GM23338 (cell line): ENCODE measurements at regions not wholly inside any gene's neighbourhood (a gene's known extent, or its start where the extent isn't known, plus 50 kb on each side); places are given as distances from the start of the nearest gene placed in this dataset.
"Not testable (repeated sequence)": the region's sequence is repeated elsewhere in the genome, so short reads cannot be mapped to it uniquely, and the experiment has no call there.

Experiments used
- ATAC-seq: fragments of 200-7000 bp; cut with Tn5 transposase; 3 replicates; pipeline ENCODE4 v1.9.1; 2020
- DNase-seq: peaks from one replicate; pipeline ENCODE4 v3.0.0-alpha.2; 2015; ENCODE audit warnings: low spot score
- H2AFZ ChIP-seq: fragments of 200-600 bp; sonication (generic); 2 replicates; pipeline ENCODE4 v1.8.0; 2016; ENCODE audit warnings: antibody characterized with exemption, mild to moderate bottlenecking, moderate library complexity
- H3F3A ChIP-seq: fragments of 200-600 bp; sonication (generic); replicated peaks from 2 replicates; pipeline ENCODE4 v1.8.0; 2017; ENCODE audit warnings: antibody characterized with exemption, mixed run types, low read depth
- H3K27ac ChIP-seq: fragments of 200-600 bp; sonication (generic); 2 replicates; pipeline ENCODE4 v1.6.1; 2016; ENCODE audit warnings: low read depth
- H3K27me3 ChIP-seq: fragments of 200-600 bp; sonication (generic); 2 replicates; pipeline ENCODE4 v1.8.0; 2016; ENCODE audit warnings: mild to moderate bottlenecking, mixed run types, moderate library complexity; ENCODE audit not compliant: insufficient read depth
- H3K36me3 ChIP-seq: fragments of 200-600 bp; sonication (generic); 2 replicates; pipeline ENCODE4 v1.8.0; 2016; ENCODE audit warnings: mild to moderate bottlenecking; ENCODE audit not compliant: insufficient read depth
- H3K4me1 ChIP-seq: fragments of 200-600 bp; sonication (generic); 2 replicates; pipeline ENCODE4 v1.8.0; 2016; ENCODE audit warnings: mild to moderate bottlenecking, moderate library complexity; ENCODE audit not compliant: insufficient read depth
- H3K4me2 ChIP-seq: fragments of 200-600 bp; sonication (generic); 2 replicates; pipeline ENCODE4 v1.7.1; 2017; ENCODE audit warnings: mixed run types
- H3K4me3 ChIP-seq: fragments of 200-600 bp; sonication (generic); 2 replicates; pipeline ENCODE4 v1.6.1; 2016; ENCODE audit warnings: mixed run types
- H3K79me2 ChIP-seq: fragments of 200-600 bp; sonication (generic); replicated peaks from 2 replicates; pipeline ENCODE4 v1.8.0; 2017; ENCODE audit warnings: mild to moderate bottlenecking; ENCODE audit not compliant: insufficient read depth
- H3K9me2 ChIP-seq: fragments of 200-600 bp; sonication (generic); 2 replicates; pipeline ENCODE4 v1.8.0; 2017; ENCODE audit not compliant: insufficient read depth
- H4K20me1 ChIP-seq: fragments of 200-600 bp; sonication (generic); replicated peaks from 2 replicates; pipeline ENCODE4 v1.8.0; 2017; ENCODE audit warnings: mild to moderate bottlenecking; ENCODE audit not compliant: insufficient read depth
- H3K27ac Mint-ChIP-seq: 2 replicates; pipeline ENCODE4 v1.8.0; 2020; ENCODE audit warnings: inconsistent platforms, mild to moderate bottlenecking, moderate library complexity, mixed read lengths
- H3K27me3 Mint-ChIP-seq: 3 replicates; pipeline ENCODE4 v1.8.0; 2022; ENCODE audit warnings: low read depth, mild to moderate bottlenecking, moderate library complexity, mixed read lengths, inconsistent platforms; ENCODE audit not compliant: insufficient read depth, poor library complexity
- H3K36me3 Mint-ChIP-seq: 3 replicates; pipeline ENCODE4 v1.8.0; 2021; ENCODE audit warnings: low read depth, mild to moderate bottlenecking, inconsistent platforms, moderate library complexity, mixed read lengths
- H3K4me1 Mint-ChIP-seq: 3 replicates; pipeline ENCODE4 v1.8.0; 2020; ENCODE audit warnings: mild to moderate bottlenecking, inconsistent platforms, mixed read lengths
- H3K4me3 Mint-ChIP-seq: 3 replicates; pipeline ENCODE4 v1.8.0; 2021; ENCODE audit warnings: moderate library complexity, mild to moderate bottlenecking, inconsistent platforms, mixed read lengths
- H3K9me3 Mint-ChIP-seq: 3 replicates; pipeline ENCODE4 v1.8.0; 2020; ENCODE audit warnings: moderate library complexity, mild to moderate bottlenecking, inconsistent platforms, mixed read lengths
- JUNB ChIP-seq: IDR thresholded peaks from one replicate; pipeline ENCODE4 v1.6.1; 2016; ENCODE audit warnings: antibody characterized with exemption; ENCODE audit not compliant: unreplicated experiment
- ZNF331 ChIP-seq: fragments of 250-450 bp; sonication (Bioruptor Pico); IDR thresholded peaks from 2 replicates; pipeline ENCODE4 v1.5.0; 2020; ENCODE audit warnings: low read depth, mild to moderate bottlenecking, moderate library complexity
- TF ChIP-seq, protein P1 (sequence below): fragments of 250-450 bp; sonication (Bioruptor Pico); IDR thresholded peaks from 2 replicates; pipeline ENCODE4 v1.5.0; 2020; ENCODE audit warnings: mild to moderate bottlenecking, moderate library complexity
- TF ChIP-seq, protein P2 (sequence below), 2 experiments: fragments of 200-600 bp in 1 of 2; sonication (generic) in 1 of 2; conservative IDR thresholded peaks; 2 replicates each; pipeline versions ENCODE4 v1.5.1 to v1.6.1; 2016 to 2017; ENCODE audit warnings: antibody characterized with exemption in 2 of 2, low read depth in 2 of 2, mild to moderate bottlenecking in 2 of 2, moderate library complexity in 1 of 2

DNA sequence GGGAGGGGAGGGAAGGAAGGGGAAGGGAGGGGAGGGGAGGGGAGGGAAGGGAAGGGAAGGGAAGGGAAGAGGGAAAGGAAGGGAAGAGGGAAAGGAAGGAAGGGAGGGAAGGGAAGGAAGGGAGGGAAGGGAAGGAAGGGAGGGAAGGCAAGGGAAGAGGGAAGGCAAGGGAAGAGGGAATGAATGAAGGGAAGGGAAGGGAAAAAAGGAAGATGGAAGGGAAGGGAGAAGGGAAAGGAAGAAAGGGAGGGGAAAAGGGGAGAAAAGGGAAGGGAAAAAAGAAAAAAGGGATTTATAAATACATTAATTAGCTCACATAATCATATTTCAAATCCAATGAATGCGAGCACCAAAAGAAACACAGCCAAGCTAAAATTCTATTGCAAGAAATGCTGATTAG, 202.9 kb upstream of the LRRTM4 start (continued):
- TF ChIP-seq, protein P1, sequence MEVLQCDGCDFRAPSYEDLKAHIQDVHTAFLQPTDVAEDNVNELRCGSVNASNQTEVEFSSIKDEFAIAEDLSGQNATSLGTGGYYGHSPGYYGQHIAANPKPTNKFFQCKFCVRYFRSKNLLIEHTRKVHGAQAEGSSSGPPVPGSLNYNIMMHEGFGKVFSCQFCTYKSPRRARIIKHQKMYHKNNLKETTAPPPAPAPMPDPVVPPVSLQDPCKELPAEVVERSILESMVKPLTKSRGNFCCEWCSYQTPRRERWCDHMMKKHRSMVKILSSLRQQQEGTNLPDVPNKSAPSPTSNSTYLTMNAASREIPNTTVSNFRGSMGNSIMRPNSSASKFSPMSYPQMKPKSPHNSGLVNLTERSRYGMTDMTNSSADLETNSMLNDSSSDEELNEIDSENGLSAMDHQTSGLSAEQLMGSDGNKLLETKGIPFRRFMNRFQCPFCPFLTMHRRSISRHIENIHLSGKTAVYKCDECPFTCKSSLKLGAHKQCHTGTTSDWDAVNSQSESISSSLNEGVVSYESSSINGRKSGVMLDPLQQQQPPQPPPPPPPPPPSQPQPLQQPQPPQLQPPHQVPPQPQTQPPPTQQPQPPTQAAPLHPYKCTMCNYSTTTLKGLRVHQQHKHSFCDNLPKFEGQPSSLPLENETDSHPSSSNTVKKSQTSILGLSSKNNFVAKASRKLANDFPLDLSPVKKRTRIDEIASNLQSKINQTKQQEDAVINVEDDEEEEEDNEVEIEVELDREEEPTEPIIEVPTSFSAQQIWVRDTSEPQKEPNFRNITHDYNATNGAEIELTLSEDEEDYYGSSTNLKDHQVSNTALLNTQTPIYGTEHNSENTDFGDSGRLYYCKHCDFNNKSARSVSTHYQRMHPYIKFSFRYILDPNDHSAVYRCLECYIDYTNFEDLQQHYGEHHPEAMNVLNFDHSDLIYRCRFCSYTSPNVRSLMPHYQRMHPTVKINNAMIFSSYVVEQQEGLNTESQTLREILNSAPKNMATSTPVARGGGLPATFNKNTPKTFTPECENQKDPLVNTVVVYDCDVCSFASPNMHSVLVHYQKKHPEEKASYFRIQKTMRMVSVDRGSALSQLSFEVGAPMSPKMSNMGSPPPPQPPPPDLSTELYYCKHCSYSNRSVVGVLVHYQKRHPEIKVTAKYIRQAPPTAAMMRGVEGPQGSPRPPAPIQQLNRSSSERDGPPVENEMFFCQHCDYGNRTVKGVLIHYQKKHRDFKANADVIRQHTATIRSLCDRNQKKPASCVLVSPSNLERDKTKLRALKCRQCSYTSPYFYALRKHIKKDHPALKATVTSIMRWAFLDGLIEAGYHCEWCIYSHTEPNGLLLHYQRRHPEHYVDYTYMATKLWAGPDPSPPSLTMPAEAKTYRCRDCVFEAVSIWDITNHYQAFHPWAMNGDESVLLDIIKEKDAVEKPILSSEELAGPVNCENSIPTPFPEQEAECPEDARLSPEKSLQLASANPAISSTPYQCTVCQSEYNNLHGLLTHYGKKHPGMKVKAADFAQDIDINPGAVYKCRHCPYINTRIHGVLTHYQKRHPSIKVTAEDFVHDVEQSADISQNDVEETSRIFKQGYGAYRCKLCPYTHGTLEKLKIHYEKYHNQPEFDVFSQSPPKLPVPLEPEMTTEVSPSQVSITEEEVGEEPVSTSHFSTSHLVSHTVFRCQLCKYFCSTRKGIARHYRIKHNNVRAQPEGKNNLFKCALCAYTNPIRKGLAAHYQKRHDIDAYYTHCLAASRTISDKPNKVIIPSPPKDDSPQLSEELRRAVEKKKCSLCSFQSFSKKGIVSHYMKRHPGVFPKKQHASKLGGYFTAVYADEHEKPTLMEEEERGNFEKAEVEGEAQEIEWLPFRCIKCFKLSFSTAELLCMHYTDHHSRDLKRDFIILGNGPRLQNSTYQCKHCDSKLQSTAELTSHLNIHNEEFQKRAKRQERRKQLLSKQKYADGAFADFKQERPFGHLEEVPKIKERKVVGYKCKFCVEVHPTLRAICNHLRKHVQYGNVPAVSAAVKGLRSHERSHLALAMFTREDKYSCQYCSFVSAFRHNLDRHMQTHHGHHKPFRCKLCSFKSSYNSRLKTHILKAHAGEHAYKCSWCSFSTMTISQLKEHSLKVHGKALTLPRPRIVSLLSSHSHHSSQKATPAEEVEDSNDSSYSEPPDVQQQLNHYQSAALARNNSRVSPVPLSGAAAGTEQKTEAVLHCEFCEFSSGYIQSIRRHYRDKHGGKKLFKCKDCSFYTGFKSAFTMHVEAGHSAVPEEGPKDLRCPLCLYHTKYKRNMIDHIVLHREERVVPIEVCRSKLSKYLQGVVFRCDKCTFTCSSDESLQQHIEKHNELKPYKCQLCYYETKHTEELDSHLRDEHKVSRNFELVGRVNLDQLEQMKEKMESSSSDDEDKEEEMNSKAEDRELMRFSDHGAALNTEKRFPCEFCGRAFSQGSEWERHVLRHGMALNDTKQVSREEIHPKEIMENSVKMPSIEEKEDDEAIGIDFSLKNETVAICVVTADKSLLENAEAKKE (CRISPR knock-in tag): no peak
- TF ChIP-seq ZNF331 (CRISPR knock-in tag) (no peak), JUNB (no peak)
- TF ChIP-seq, protein P2, sequence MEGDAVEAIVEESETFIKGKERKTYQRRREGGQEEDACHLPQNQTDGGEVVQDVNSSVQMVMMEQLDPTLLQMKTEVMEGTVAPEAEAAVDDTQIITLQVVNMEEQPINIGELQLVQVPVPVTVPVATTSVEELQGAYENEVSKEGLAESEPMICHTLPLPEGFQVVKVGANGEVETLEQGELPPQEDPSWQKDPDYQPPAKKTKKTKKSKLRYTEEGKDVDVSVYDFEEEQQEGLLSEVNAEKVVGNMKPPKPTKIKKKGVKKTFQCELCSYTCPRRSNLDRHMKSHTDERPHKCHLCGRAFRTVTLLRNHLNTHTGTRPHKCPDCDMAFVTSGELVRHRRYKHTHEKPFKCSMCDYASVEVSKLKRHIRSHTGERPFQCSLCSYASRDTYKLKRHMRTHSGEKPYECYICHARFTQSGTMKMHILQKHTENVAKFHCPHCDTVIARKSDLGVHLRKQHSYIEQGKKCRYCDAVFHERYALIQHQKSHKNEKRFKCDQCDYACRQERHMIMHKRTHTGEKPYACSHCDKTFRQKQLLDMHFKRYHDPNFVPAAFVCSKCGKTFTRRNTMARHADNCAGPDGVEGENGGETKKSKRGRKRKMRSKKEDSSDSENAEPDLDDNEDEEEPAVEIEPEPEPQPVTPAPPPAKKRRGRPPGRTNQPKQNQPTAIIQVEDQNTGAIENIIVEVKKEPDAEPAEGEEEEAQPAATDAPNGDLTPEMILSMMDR (conservative IDR thresholded peaks at IDR 0.05; ENCODE audit: low read depth in 2 of 2): no peak

DNA sequence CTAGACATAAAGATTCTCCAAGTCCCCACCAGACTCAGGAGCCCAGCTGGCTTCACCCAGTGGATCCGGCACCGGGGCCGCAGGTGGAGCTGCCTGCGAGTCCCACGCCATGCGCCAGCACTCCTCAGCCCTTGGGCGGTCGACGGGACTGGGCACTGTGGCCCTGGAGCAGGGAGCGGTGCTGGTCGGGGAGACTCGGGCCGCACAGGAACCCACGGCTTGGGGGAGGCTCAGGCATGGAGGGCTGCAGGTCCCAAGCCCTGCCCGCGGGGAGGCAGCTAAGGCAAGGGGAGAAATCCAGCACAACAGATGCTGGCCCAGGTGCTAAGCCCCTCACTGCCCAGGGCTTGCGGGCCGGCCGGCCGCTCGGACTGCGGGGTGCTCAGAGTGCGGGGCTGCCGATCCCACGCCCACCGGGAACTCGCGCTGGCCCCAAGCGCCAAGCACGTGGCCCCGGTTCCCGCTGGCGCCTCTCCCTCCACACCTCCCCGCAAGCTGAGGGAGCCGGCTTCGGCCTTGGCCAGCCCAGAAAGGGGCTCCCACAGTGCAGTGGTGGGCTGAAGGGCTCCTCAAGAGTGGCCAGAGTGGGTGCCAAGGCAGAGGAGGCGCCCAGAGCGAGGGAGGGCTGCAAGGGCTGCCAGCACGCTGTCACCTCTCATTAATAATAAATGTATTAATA, 212.6 kb upstream of the LRRTM4 start:
- not testable (repeated sequence) for H4K20me1 ChIP-seq, H3K36me3 Mint-ChIP-seq, H3K36me3 ChIP-seq, H3K4me1 ChIP-seq, H3F3A ChIP-seq, H3K27me3 Mint-ChIP-seq, H3K4me3 Mint-ChIP-seq, H3K4me2 ChIP-seq, H3K4me3 ChIP-seq, H3K9me3 Mint-ChIP-seq, H3K4me1 Mint-ChIP-seq, DNase-seq, H3K27ac ChIP-seq, H3K27me3 ChIP-seq, H3K79me2 ChIP-seq, H3K27ac Mint-ChIP-seq, H3K9me2 ChIP-seq, H2AFZ ChIP-seq, ATAC-seq
